ENCODE measurements at regions not wholly inside any gene's neighbourhood (a gene's known extent, or its start where the extent isn't known, plus 50 kb on each side); places are given as distances from the start of the nearest gene placed in this dataset.
"Not testable (repeated sequence)": the region's sequence is repeated elsewhere in the genome, so short reads cannot be mapped to it uniquely, and the experiment has no call there.

GRCh38 chr6:16907991-16908390 lies 146.7 kb upstream of the ATXN1 start:
- no peak for DNase-seq (ENCODE audit: low spot score)

GRCh38 chr6:16904957-16905356 lies 143.7 kb upstream of the ATXN1 start:
- no peak for DNase-seq (ENCODE audit: low spot score)

- peak; percentile 68 for DNase-seq (ENCODE audit: low spot score)
These were observed 142.2 kb upstream of the ATXN1 start for GRCh38 chr6:16903470-16903869.

GRCh38 chr6:16902502-16902901 lies 141.2 kb upstream of the ATXN1 start:
- DNase-seq (ENCODE audit: low spot score) = no peak

- DNase-seq (ENCODE audit: low spot score) = peak; percentile 71
These were observed 140.5 kb upstream of the ATXN1 start for GRCh38 chr6:16901782-16902181.

- DNase-seq (ENCODE audit: low spot score) = no peak
These were observed 140.0 kb upstream of the ATXN1 start for GRCh38 chr6:16901306-16901705.

- no peak for DNase-seq (ENCODE audit: low spot score)
These were observed 137.6 kb upstream of the ATXN1 start for GRCh38 chr6:16898640-16899396.

- no peak for DNase-seq (ENCODE audit: low spot score)
These were observed 136.4 kb upstream of the ATXN1 start for GRCh38 chr6:16897669-16898068.

- no peak for DNase-seq (ENCODE audit: low spot score)
These were observed 133.0 kb upstream of the ATXN1 start for GRCh38 chr6:16894301-16894700.

- not testable (repeated sequence) for DNase-seq (ENCODE audit: low spot score)
These were observed 129.8 kb upstream of the ATXN1 start for GRCh38 chr6:16891110-16891509.

- DNase-seq (ENCODE audit: low spot score) = no peak
These were observed 124.3 kb upstream of the ATXN1 start for GRCh38 chr6:16885411-16886160.

GRCh38 chr6:16884526-16884925 lies 123.3 kb upstream of the ATXN1 start:
- DNase-seq (ENCODE audit: low spot score) = no peak

- no peak for DNase-seq (ENCODE audit: low spot score)
These were observed 122.2 kb upstream of the ATXN1 start for GRCh38 chr6:16883414-16883813.

GRCh38 chr6:16882230-16882629 lies 121.0 kb upstream of the ATXN1 start:
- no peak for DNase-seq (ENCODE audit: low spot score)

GRCh38 chr6:16876852-16877251 lies 115.6 kb upstream of the ATXN1 start:
- DNase-seq (ENCODE audit: low spot score) = not testable (repeated sequence)

GRCh38 chr6:16876201-16876600 lies 114.9 kb upstream of the ATXN1 start:
- no peak for DNase-seq (ENCODE audit: low spot score)

- DNase-seq (ENCODE audit: low spot score) = no peak
These were observed 112.4 kb upstream of the ATXN1 start for GRCh38 chr6:16873698-16874097.

- DNase-seq (ENCODE audit: low spot score) = no peak
These were observed 111.4 kb upstream of the ATXN1 start for GRCh38 chr6:16872543-16873235.

GRCh38 chr6:16871047-16871446 lies 109.8 kb upstream of the ATXN1 start:
- no peak for DNase-seq (ENCODE audit: low spot score)

- DNase-seq (ENCODE audit: low spot score) = no peak
These were observed 107.7 kb upstream of the ATXN1 start for GRCh38 chr6:16868968-16869367.

- DNase-seq (ENCODE audit: low spot score) = no peak
These were observed 96.8 kb upstream of the ATXN1 start for GRCh38 chr6:16857969-16858592.

- no peak for DNase-seq (ENCODE audit: low spot score)
These were observed 94.2 kb upstream of the ATXN1 start for GRCh38 chr6:16855460-16855859.
